ENCODE measurements at regions not wholly inside any gene's neighbourhood (a gene's known extent, or its start where the extent isn't known, plus 50 kb on each side); places are given as distances from the start of the nearest gene placed in this dataset.

DNA sequence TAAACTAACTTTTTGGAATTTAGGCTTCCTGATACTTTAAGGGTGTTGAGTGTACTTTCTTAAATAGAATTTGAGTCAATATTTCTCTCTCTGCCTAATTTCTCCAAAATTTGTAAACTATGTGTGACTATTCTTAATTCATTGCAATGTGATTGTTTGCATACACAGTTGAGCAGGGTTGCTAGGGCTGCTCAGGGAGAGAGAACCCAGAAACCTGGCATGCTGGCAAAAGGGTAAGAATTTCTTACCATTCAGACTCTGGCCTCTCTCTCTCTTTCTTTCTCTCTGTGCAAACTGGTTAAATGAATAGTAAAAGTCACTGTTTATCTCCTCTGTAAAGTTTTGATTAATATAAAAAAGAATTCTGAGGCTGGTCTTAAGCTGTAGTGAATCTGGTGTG lies 51.0 kb upstream of the NAMPT start:
- Histone ChIP-seq H3K27me3 (ENCODE audit: control insufficient read depth, extremely low read depth, insufficient read depth, low read length) (no peaks in the 10 kb centered on the region), H3K36me3 (ENCODE audit: control insufficient read depth in 2 of 2, extremely low read depth in 1 of 2, insufficient read depth in 2 of 2, low read length in 2 of 2) (no peaks in the 10 kb centered on the region), H3K27ac (ENCODE audit: control insufficient read depth, insufficient read depth, low read length) (no peak overlapping the region), H3K9ac (ENCODE audit: control insufficient read depth, extremely low read depth, insufficient read depth, low read length) (no peak overlapping the region), H3K79me2 (ENCODE audit: control insufficient read depth, insufficient read depth, low read length) (no peaks in the 10 kb centered on the region), H3K9me3 (ENCODE audit: control insufficient read depth, low read depth, low read length) (no peaks in the 10 kb centered on the region), H4K20me1 (ENCODE audit: control insufficient read depth, extremely low read depth, insufficient read depth, low read length) (no peaks in the 10 kb centered on the region), H3K4me3 (ENCODE audit: control insufficient read depth in 2 of 3, extremely low read depth in 1 of 3, insufficient read depth in 2 of 3, low read depth in 1 of 3, low read length in 3 of 3) (no peak overlapping the region), H3K4me2 (ENCODE audit: control insufficient read depth, extremely low read depth, insufficient read depth, low read depth, low read length) (no peak overlapping the region), H3K4me1 (ENCODE audit: control insufficient read depth, extremely low read depth, insufficient read depth, low read length) (no peaks in the 10 kb centered on the region), H2AFZ (ENCODE audit: control insufficient read depth, low read length) (no peak overlapping the region), H3K9me1 (ENCODE audit: control insufficient read depth, extremely low read depth, insufficient read depth, low read length) (no peaks in the 10 kb centered on the region)
- DNase-seq (ENCODE audit: low read depth, low spot score) (no peak), FAIRE-seq (no peak)
- dilution Hi-C loops (cut with MboI; ENCODE audit: extremely low pct_ligation_motif_present, low sequenced_read_pairs): no loop called here
- TF ChIP-seq EZH2 (IDR thresholded peaks at IDR 0.05; ENCODE audit: low read length): no peak
- TF ChIP-seq, protein P1, sequence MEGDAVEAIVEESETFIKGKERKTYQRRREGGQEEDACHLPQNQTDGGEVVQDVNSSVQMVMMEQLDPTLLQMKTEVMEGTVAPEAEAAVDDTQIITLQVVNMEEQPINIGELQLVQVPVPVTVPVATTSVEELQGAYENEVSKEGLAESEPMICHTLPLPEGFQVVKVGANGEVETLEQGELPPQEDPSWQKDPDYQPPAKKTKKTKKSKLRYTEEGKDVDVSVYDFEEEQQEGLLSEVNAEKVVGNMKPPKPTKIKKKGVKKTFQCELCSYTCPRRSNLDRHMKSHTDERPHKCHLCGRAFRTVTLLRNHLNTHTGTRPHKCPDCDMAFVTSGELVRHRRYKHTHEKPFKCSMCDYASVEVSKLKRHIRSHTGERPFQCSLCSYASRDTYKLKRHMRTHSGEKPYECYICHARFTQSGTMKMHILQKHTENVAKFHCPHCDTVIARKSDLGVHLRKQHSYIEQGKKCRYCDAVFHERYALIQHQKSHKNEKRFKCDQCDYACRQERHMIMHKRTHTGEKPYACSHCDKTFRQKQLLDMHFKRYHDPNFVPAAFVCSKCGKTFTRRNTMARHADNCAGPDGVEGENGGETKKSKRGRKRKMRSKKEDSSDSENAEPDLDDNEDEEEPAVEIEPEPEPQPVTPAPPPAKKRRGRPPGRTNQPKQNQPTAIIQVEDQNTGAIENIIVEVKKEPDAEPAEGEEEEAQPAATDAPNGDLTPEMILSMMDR (optimal IDR thresholded peaks at IDR 0.05 in 1 of 3, IDR thresholded peaks at IDR 0.05 in 1 of 3, conservative IDR thresholded peaks at IDR 0.05 in 1 of 3; ENCODE audit: extremely low read depth in 1 of 3, insufficient read depth in 2 of 3, low read length in 3 of 3): no peak
